ENCODE measurements at regions not wholly inside any gene's neighbourhood (a gene's known extent, or its start where the extent isn't known, plus 50 kb on each side); places are given as distances from the start of the nearest gene placed in this dataset.

GRCh38 chr12:124370384-124370783 lies 75.5 kb downstream of the RFLNA start:
- no peak for TF ChIP-seq CTCF (IDR thresholded peaks at IDR 0.05)
- TF ChIP-seq ZFX (IDR thresholded peaks at IDR 0.05; ENCODE audit: borderline replicate concordance) = no peak
